SK-N-SH (cell line): ENCODE measurements at regions not wholly inside any gene's neighbourhood (a gene's known extent, or its start where the extent isn't known, plus 50 kb on each side); places are given as distances from the start of the nearest gene placed in this dataset.

Experiments
- CTCF ChIA-PET: fragments of 300-600, 350-600 bp; formaldehyde crosslinking; extraction: SDS; loops from one replicate; lab custom pipeline; 2021; lab: Yijun Ruan, JAX
- POLR2A ChIA-PET: fragments of 350-600 bp; sonication (Branson Sonifier 250); formaldehyde crosslinking; extraction: SDS; loops from one replicate; lab custom pipeline; 2020; ENCODE audit warnings: antibody characterized with exemption, inconsistent platforms; lab: Yijun Ruan, JAX
- DNase-seq: peaks from one replicate; pipeline ENCODE4 v3.0.0; 2012
- H2AFZ ChIP-seq: fragments of 200-600 bp; sonication (generic); 2 replicates; pipeline ENCODE4 v1.8.1; 2016; ENCODE audit warnings: antibody characterized with exemption, mild to moderate bottlenecking, low read depth
- H3F3A ChIP-seq: fragments of 200-600 bp; sonication (generic); replicated peaks from 2 replicates; pipeline ENCODE3; 2016; ENCODE audit warnings: antibody characterized with exemption, mild to moderate bottlenecking; ENCODE audit not compliant: insufficient read depth
- H3K27ac ChIP-seq, 2 experiments: fragments of 200-500 bp in 1 of 2; fragments of 200-600 bp in 1 of 2; sonication (Bioruptor generic) in 1 of 2; sonication (generic), shearing (Covaris generic) in 1 of 2; 2 replicates each; pipeline versions ENCODE4 v1.5.1 to v1.6.1; 2014 to 2016; ENCODE audit warnings: low read depth in 2 of 2, inconsistent platforms in 1 of 2, low read length in 1 of 2, mild to moderate bottlenecking in 1 of 2, mixed read lengths in 1 of 2
- H3K27me3 ChIP-seq: fragments of 200-600 bp; sonication (generic), shearing (Covaris generic); 2 replicates; pipeline ENCODE4 v1.6.1; 2016; ENCODE audit warnings: mixed run types; ENCODE audit not compliant: insufficient read depth
- H3K36me3 ChIP-seq, 2 experiments: fragments of 200-500 bp in 1 of 2; fragments of 200-600 bp in 1 of 2; sonication (Bioruptor generic) in 1 of 2; sonication (generic) in 1 of 2; replicated peaks in 1 of 2; 2 replicates each; pipeline versions ENCODE3 to v1.5.1; 2014 to 2016; ENCODE audit warnings: low read length in 1 of 2, mild to moderate bottlenecking in 1 of 2; ENCODE audit not compliant: insufficient read depth in 2 of 2, control insufficient read depth in 1 of 2
- H3K4me1 ChIP-seq, 2 experiments: fragments of 200-500 bp in 1 of 2; fragments of 200-600 bp in 1 of 2; sonication (Bioruptor generic) in 1 of 2; sonication (generic), shearing (Covaris generic) in 1 of 2; 2 replicates each; pipeline versions ENCODE4 v1.5.1 to v1.6.1; 2014 to 2016; ENCODE audit warnings: low read depth in 1 of 2, low read length in 1 of 2, mixed run types in 1 of 2; ENCODE audit not compliant: insufficient read depth in 2 of 2, control insufficient read depth in 1 of 2
- H3K4me2 ChIP-seq: fragments of 200-600 bp; sonication (generic), shearing (Covaris generic); 2 replicates; pipeline ENCODE4 v1.6.1; 2017; ENCODE audit warnings: mixed run types
- H3K4me3 ChIP-seq, 2 experiments: fragments of 200-500 bp in 1 of 2; fragments of 200-600 bp in 1 of 2; sonication (Bioruptor generic) in 1 of 2; sonication (generic), shearing (Covaris generic) in 1 of 2; 2 replicates each; pipeline versions ENCODE4 v1.5.1 to v1.8.1; 2014 to 2016; ENCODE audit warnings: low read depth in 2 of 2, inconsistent platforms in 1 of 2, low read length in 1 of 2, mild to moderate bottlenecking in 1 of 2, mixed read lengths in 1 of 2, moderate library complexity in 1 of 2
- H3K79me2 ChIP-seq: fragments of 200-600 bp; sonication (generic); 2 replicates; pipeline ENCODE4 v1.8.1; 2017; ENCODE audit warnings: mild to moderate bottlenecking; ENCODE audit not compliant: insufficient read depth
- H3K9ac ChIP-seq: fragments of 200-600 bp; sonication (generic); 2 replicates; pipeline ENCODE4 v1.6.1; 2017; ENCODE audit warnings: mixed run types
- H3K9me2 ChIP-seq: fragments of 200-600 bp; sonication (generic); 2 replicates; pipeline ENCODE4 v1.6.1; 2017; ENCODE audit warnings: mixed run types
- H3K9me3 ChIP-seq: fragments of 200-600 bp; sonication (generic); 2 replicates; pipeline ENCODE4 v1.6.1; 2017; ENCODE audit warnings: mixed run types, mild to moderate bottlenecking, moderate library complexity
- H4K20me1 ChIP-seq: fragments of 200-600 bp; sonication (generic); 2 replicates; pipeline ENCODE4 v1.6.1; 2017; ENCODE audit warnings: mild to moderate bottlenecking, mixed run types; ENCODE audit not compliant: insufficient read depth
- CHD2 ChIP-seq: fragments of 150-350 bp; IDR thresholded peaks from 2 replicates; pipeline ENCODE4 v1.6.1; 2018; ENCODE audit warnings: low read length; ENCODE audit not compliant: partially characterized antibody
- CTCF ChIP-seq: fragments of 200-600 bp; sonication (generic); IDR thresholded peaks from 2 replicates; pipeline ENCODE4 v1.6.1; 2017; ENCODE audit warnings: antibody characterized with exemption, mild to moderate bottlenecking, moderate library complexity
- ELF1 ChIP-seq: IDR thresholded peaks from 2 replicates; pipeline ENCODE4 v1.4.0; 2012
- FOXM1 ChIP-seq: IDR thresholded peaks from 2 replicates; pipeline ENCODE4 v1.4.0; 2012; ENCODE audit warnings: low read depth, mild to moderate bottlenecking
- GABPA ChIP-seq: IDR thresholded peaks from 2 replicates; pipeline ENCODE4 v1.4.0; 2012; ENCODE audit warnings: low read depth, mild to moderate bottlenecking
- GATA2 ChIP-seq: sonication (generic); formaldehyde crosslinking; IDR thresholded peaks from 2 replicates; pipeline ENCODE4 v1.5.0; 2020; ENCODE audit warnings: mild to moderate bottlenecking, missing genetic modification reagents
- IRF3 ChIP-seq: fragments of 150-350 bp; IDR thresholded peaks from 2 replicates; pipeline ENCODE4 v1.6.1; 2016; ENCODE audit warnings: mild to moderate bottlenecking, low read depth, low read length
- JUND ChIP-seq: IDR thresholded peaks from 2 replicates; pipeline ENCODE4 v1.4.0; 2012
- POLR2AphosphoS5 ChIP-seq: IDR thresholded peaks from 2 replicates; pipeline ENCODE4 v1.6.1; 2012; ENCODE audit warnings: low read depth, low read length
- RAD21 ChIP-seq: IDR thresholded peaks from 2 replicates; pipeline ENCODE4 v1.6.1; 2012; ENCODE audit warnings: mild to moderate bottlenecking, low read length
- RCOR1 ChIP-seq: fragments of 150-350 bp; IDR thresholded peaks from 2 replicates; pipeline ENCODE4 v1.6.1; 2017; ENCODE audit warnings: antibody characterized with exemption, low read length
- RFX5 ChIP-seq: IDR thresholded peaks from 2 replicates; pipeline ENCODE4 v1.6.1; 2012; ENCODE audit warnings: mild to moderate bottlenecking, improper control_type of control experiment, low read length
- RXRA ChIP-seq: IDR thresholded peaks from 2 replicates; pipeline ENCODE4 v1.4.0; 2012; ENCODE audit warnings: low read depth, mild to moderate bottlenecking, borderline replicate concordance
- SIN3A ChIP-seq: IDR thresholded peaks from 2 replicates; pipeline ENCODE4 v1.6.1; 2012; ENCODE audit warnings: low read depth, mild to moderate bottlenecking, low read length, moderate library complexity, borderline replicate concordance
- SMC3 ChIP-seq: IDR thresholded peaks from 2 replicates; pipeline ENCODE4 v1.6.1; 2012; ENCODE audit warnings: low read depth, low read length, improper control_type of control experiment
- TCF12 ChIP-seq: IDR thresholded peaks from 2 replicates; pipeline ENCODE4 v1.4.0; 2012
- TEAD4 ChIP-seq: IDR thresholded peaks from 2 replicates; pipeline ENCODE4 v1.4.0; 2012; ENCODE audit warnings: mild to moderate bottlenecking, borderline replicate concordance; ENCODE audit not compliant: insufficient read depth
- USF1 ChIP-seq: IDR thresholded peaks from 2 replicates; pipeline ENCODE4 v1.4.0; 2012; ENCODE audit warnings: low read depth, borderline replicate concordance
- WGBS: methylation state at CpG from one replicate; pipeline ENCODE4 v1.1.6; 2017; ENCODE audit warnings: low lambda C conversion rate; 5-methylcytosine and 5-hydroxymethylcytosine counted together

GRCh38 chr9:118215549-118215948 lies 511.3 kb downstream of the TLR4 start:
- Histone ChIP-seq H3F3A (no peaks in the 10 kb centered on the region), H3K4me1 (no peaks in the 10 kb centered on the region), H3K27ac (no peak overlapping the region), H3K9me3 (no peaks in the 10 kb centered on the region), H4K20me1 (no peaks in the 10 kb centered on the region), H3K36me3 (no peaks in the 10 kb centered on the region), H2AFZ (no peak overlapping the region), H3K9me2 (no peaks in the 10 kb centered on the region), H3K4me3 (no peak overlapping the region), H3K4me2 (no peak overlapping the region), H3K79me2 (no peaks in the 10 kb centered on the region), H3K9ac (no peak overlapping the region), H3K27me3 (no peaks in the 10 kb centered on the region)
- 16% methylated on average over 1 of the region's 1 CpG for WGBS
- TF ChIP-seq CTCF (no peak), RAD21 (peak; percentile 29)
- no peak for DNase-seq
- CTCF ChIA-PET, result no interaction called here
- POLR2A ChIA-PET, result no interaction called here

- no peak for DNase-seq
- no peaks in the 10 kb centered on the region for H3K9me3 ChIP-seq
- no peak overlapping the region for H2AFZ ChIP-seq
- H3K36me3 ChIP-seq, result no peaks in the 10 kb centered on the region
- WGBS, result 5% methylated on average over 3 of the region's 3 CpGs
- CTCF ChIA-PET, result no interaction called here
- no peaks in the 10 kb centered on the region for H3K79me2 ChIP-seq
- POLR2A ChIA-PET, result no interaction called here
- no peak overlapping the region for H3K4me2 ChIP-seq
- H3K27ac ChIP-seq, result no peak overlapping the region
- no peaks in the 10 kb centered on the region for H4K20me1 ChIP-seq
- H3K9me2 ChIP-seq, result no peaks in the 10 kb centered on the region
- no peaks in the 10 kb centered on the region for H3K4me1 ChIP-seq
- H3K27me3 ChIP-seq, result no peaks in the 10 kb centered on the region
- TF ChIP-seq GATA2 (CRISPR knock-in tag), result no peak
- no peak for TF ChIP-seq RCOR1
- TF ChIP-seq IRF3, result no peak
- TF ChIP-seq GABPA, result no peak
- TF ChIP-seq RAD21, result peak; percentile 26; the same call in 1 of the 2 replicates
- TF ChIP-seq JUND, result no peak
- no peak for TF ChIP-seq POLR2AphosphoS5
- no peak for TF ChIP-seq RFX5
- no peak for TF ChIP-seq TCF12
- no peak overlapping the region for H3K9ac ChIP-seq
- no peak overlapping the region for H3K4me3 ChIP-seq
- H3F3A ChIP-seq, result no peaks in the 10 kb centered on the region
Measured at GRCh38 chr9:118222375-118222774, 518.2 kb downstream of the TLR4 start.

- Histone ChIP-seq H3K27ac (no peak overlapping the region), H3K4me1 (no peaks in the 10 kb centered on the region), H3K9ac (no peak overlapping the region), H3K36me3 (no peaks in the 10 kb centered on the region), H3K9me3 (no peaks in the 10 kb centered on the region), H3K27me3 (no peaks in the 10 kb centered on the region), H3K4me3 (no peak overlapping the region), H2AFZ (no peak overlapping the region), H4K20me1 (no peaks in the 10 kb centered on the region)
- no peak for DNase-seq
- POLR2A ChIA-PET, result no interaction called here
- TF ChIP-seq GATA2 (CRISPR knock-in tag) (no peak), SIN3A (no peak), TEAD4 (no peak), RXRA (no peak), RAD21 (no peak), USF1 (no peak), SMC3 (no peak), FOXM1 (no peak), CHD2 (no peak), CTCF (no peak), ELF1 (no peak)
- TF ChIP-seq, all 33 proteins: peak for 0
- no peaks in the 10 kb centered on the region for H3K79me2 ChIP-seq
- CTCF ChIA-PET, result no interaction called here
- no peaks in the 10 kb centered on the region for H3K9me2 ChIP-seq
- H3F3A ChIP-seq, result no peaks in the 10 kb centered on the region
- no peak overlapping the region for H3K4me2 ChIP-seq
Measured at GRCh38 chr9:118223111-118223510, 518.9 kb downstream of the TLR4 start.
